ENCODE measurements at regions not wholly inside any gene's neighbourhood (a gene's known extent, or its start where the extent isn't known, plus 50 kb on each side); places are given as distances from the start of the nearest gene placed in this dataset.

GRCh38 chr5:61686491-61687257 lies 354.6 kb downstream of the ZSWIM6 start:
- no peak for DNase-seq (ENCODE audit: low read depth, low spot score)

GRCh38 chr5:61687371-61687770 lies 355.3 kb downstream of the ZSWIM6 start:
- DNase-seq (ENCODE audit: low read depth, low spot score), result no peak

- DNase-seq (ENCODE audit: low read depth, low spot score), result no peak
Observed at GRCh38 chr5:61689153-61689846, 357.2 kb downstream of the ZSWIM6 start.

- DNase-seq (ENCODE audit: low read depth, low spot score), result peak; percentile 7
Observed at GRCh38 chr5:61697809-61698558, 365.9 kb downstream of the ZSWIM6 start.

GRCh38 chr5:61701877-61702602 lies 370.0 kb downstream of the ZSWIM6 start:
- DNase-seq (ENCODE audit: low read depth, low spot score), result no peak

GRCh38 chr5:61702784-61703183 lies 370.7 kb downstream of the ZSWIM6 start:
- DNase-seq (ENCODE audit: low read depth, low spot score), result no peak

- no peak for DNase-seq (ENCODE audit: low read depth, low spot score)
Observed at GRCh38 chr5:61704289-61704688, 372.2 kb downstream of the ZSWIM6 start.

GRCh38 chr5:61706751-61707150 lies 374.7 kb downstream of the ZSWIM6 start:
- no peak for DNase-seq (ENCODE audit: low read depth, low spot score)

GRCh38 chr5:61719124-61719523 lies 387.1 kb downstream of the ZSWIM6 start:
- no peak for DNase-seq (ENCODE audit: low read depth, low spot score)

GRCh38 chr5:61720829-61721228 lies 388.8 kb downstream of the ZSWIM6 start:
- DNase-seq (ENCODE audit: low read depth, low spot score), result no peak

- no peak for DNase-seq (ENCODE audit: low read depth, low spot score)
Observed at GRCh38 chr5:61724102-61724501, 392.0 kb downstream of the ZSWIM6 start.

- no peak for DNase-seq (ENCODE audit: low read depth, low spot score)
Observed at GRCh38 chr5:61728287-61728686, 396.2 kb downstream of the ZSWIM6 start.

GRCh38 chr5:61730866-61731265 lies 398.8 kb downstream of the ZSWIM6 start:
- no peak for DNase-seq (ENCODE audit: low read depth, low spot score)

GRCh38 chr5:61731267-61731945 lies 399.3 kb downstream of the ZSWIM6 start:
- no peak for DNase-seq (ENCODE audit: low read depth, low spot score)

- no peak for DNase-seq (ENCODE audit: low read depth, low spot score)
Observed at GRCh38 chr5:61731946-61732314, 399.9 kb downstream of the ZSWIM6 start.

GRCh38 chr5:61732369-61732768 lies 400.3 kb downstream of the ZSWIM6 start:
- no peak for DNase-seq (ENCODE audit: low read depth, low spot score)

- DNase-seq (ENCODE audit: low read depth, low spot score), result no peak
Observed at GRCh38 chr5:61732796-61733195, 400.7 kb downstream of the ZSWIM6 start.

- peak; percentile 14 for DNase-seq (ENCODE audit: low read depth, low spot score)
Observed at GRCh38 chr5:61734001-61734400, 401.9 kb downstream of the ZSWIM6 start.

- DNase-seq (ENCODE audit: low read depth, low spot score), result no peak
Observed at GRCh38 chr5:61734966-61735365, 402.9 kb downstream of the ZSWIM6 start.

- no peak for DNase-seq (ENCODE audit: low read depth, low spot score)
Observed at GRCh38 chr5:61735531-61735930, 403.5 kb downstream of the ZSWIM6 start.

GRCh38 chr5:61735995-61736394 lies 403.9 kb downstream of the ZSWIM6 start:
- no peak for DNase-seq (ENCODE audit: low read depth, low spot score)
